ENCODE measurements at regions not wholly inside any gene's neighbourhood (a gene's known extent, or its start where the extent isn't known, plus 50 kb on each side); places are given as distances from the start of the nearest gene placed in this dataset.

DNA sequence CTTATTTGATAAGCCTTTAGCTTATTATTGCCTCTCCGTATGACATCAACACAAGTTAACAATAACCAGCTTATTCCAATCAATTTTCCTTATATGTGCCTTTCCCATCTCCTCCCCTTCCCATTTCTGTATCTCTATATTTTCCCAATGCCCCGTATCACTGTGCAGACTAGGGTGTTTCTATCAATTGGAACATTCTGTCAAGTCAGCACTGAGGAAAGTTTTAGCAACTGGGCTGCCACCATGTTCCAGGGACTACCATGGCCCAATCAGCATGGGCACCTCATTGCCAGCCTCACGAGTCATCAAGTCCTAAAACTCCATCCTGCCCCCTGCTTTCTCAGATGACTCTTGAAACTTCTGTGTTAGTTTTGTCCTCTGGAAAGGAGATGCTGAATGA, 973.1 kb upstream of the CNTN5 start:
- ChIA-PET SMC1A (ENCODE audit: uncharacterized antibody, unreplicated experiment) (no interaction called here), CTCF (no interaction called here), RAD21 (ENCODE audit: unreplicated experiment) (no interaction called here), POLR2A (no interaction called here)
- Histone ChIP-seq H3K9me3 (replicated peaks; ENCODE audit: control insufficient read depth, insufficient read depth, low read length) (no peaks in the 10 kb centered on the region), H3K27me3 (replicated peaks in 1 of 2; ENCODE audit: control insufficient read depth in 2 of 2, insufficient read depth in 2 of 2, low read length in 1 of 2) (no peaks in the 10 kb centered on the region), H3K4me2 (ENCODE audit: control insufficient read depth, insufficient read depth) (no peak overlapping the region), H3K4me3 (no peak overlapping the region), H3K9ac (ENCODE audit: control insufficient read depth, insufficient read depth, low read length) (no peak overlapping the region), H3K36me3 (ENCODE audit: control insufficient read depth in 2 of 2, insufficient read depth in 2 of 2, low read length in 1 of 2) (no peaks in the 10 kb centered on the region), H3K79me2 (ENCODE audit: control insufficient read depth, insufficient read depth, low read length) (no peaks in the 10 kb centered on the region), H3K27ac (ENCODE audit: control insufficient read depth, insufficient read depth) (no peak overlapping the region), H3K4me1 (ENCODE audit: control insufficient read depth, insufficient read depth, low read length) (no peaks in the 10 kb centered on the region), H4K20me1 (ENCODE audit: control insufficient read depth, insufficient read depth) (no peaks in the 10 kb centered on the region), H2AFZ (ENCODE audit: control insufficient read depth, low read depth, low read length) (no peak overlapping the region)
- no peak for DNase-seq (ENCODE audit: low read depth, low spot score)
- intact Hi-C loops (cut with micrococcal nuclease; ENCODE audit: unreplicated experiment) (no loop called here), in situ Hi-C loops (cut with MboI) (no loop called here)
- no TSS peak for BruUV-seq (replicated peaks)
- FAIRE-seq, result no peak
- ATAC-seq, result no peak
- 11% methylated on average over 3 of the region's 3 CpGs for WGBS (ENCODE audit: insufficient coverage, insufficient replicate concordance, low lambda C conversion rate, missing lambda C conversion rate)
- TF ChIP-seq MXI1 (IDR thresholded peaks at IDR 0.05; ENCODE audit: low read depth, low read length), result no peak
- no peak for TF ChIP-seq CEBPB (IDR thresholded peaks at IDR 0.05; ENCODE audit: borderline replicate concordance in 1 of 2, low read depth in 2 of 2, low read length in 2 of 2)
- no peak for TF ChIP-seq MEF2B (IDR thresholded peaks at IDR 0.05; ENCODE audit: partially characterized antibody, poor library complexity, severe bottlenecking)
- TF ChIP-seq USF1 (IDR thresholded peaks at IDR 0.05; ENCODE audit: borderline replicate concordance, extremely low read length, insufficient read depth, low read depth, low read length), result no peak
- TF ChIP-seq CREM (IDR thresholded peaks at IDR 0.05; ENCODE audit: low read depth), result no peak
- TF ChIP-seq RFX5 (IDR thresholded peaks at IDR 0.05; ENCODE audit: low read depth, low read length), result no peak
- TF ChIP-seq RB1 (IDR thresholded peaks at IDR 0.05; ENCODE audit: borderline replicate concordance), result no peak
- TF ChIP-seq SIX5 (IDR thresholded peaks at IDR 0.05; ENCODE audit: low read depth, low read length, severe bottlenecking), result no peak
- no peak for TF ChIP-seq GATAD2B (conservative IDR thresholded peaks at IDR 0.05; ENCODE audit: low read depth)
- TF ChIP-seq ZNF384 (IDR thresholded peaks at IDR 0.05; ENCODE audit: borderline replicate concordance, low read depth, low read length), result no peak
- no peak for TF ChIP-seq KAT2A (conservative IDR thresholded peaks at IDR 0.05; ENCODE audit: control insufficient read depth, low read depth, low read length)
- no peak for TF ChIP-seq LARP7 (IDR thresholded peaks at IDR 0.05)
- TF ChIP-seq ZNF687 (IDR thresholded peaks at IDR 0.05), result no peak
- no peak for TF ChIP-seq TARDBP (IDR thresholded peaks at IDR 0.05; ENCODE audit: borderline replicate concordance)
- TF ChIP-seq ELK1 (IDR thresholded peaks at IDR 0.05; ENCODE audit: low read depth, low read length), result no peak
- TF ChIP-seq EGR1 (IDR thresholded peaks at IDR 0.05; ENCODE audit: borderline replicate concordance in 1 of 2, low read depth in 2 of 2, low read length in 2 of 2), result no peak
- TF ChIP-seq ZZZ3 (IDR thresholded peaks at IDR 0.05; ENCODE audit: control insufficient read depth, insufficient read length, low read depth), result no peak
- no peak for TF ChIP-seq GABPA (IDR thresholded peaks at IDR 0.05; ENCODE audit: low read depth)
- TF ChIP-seq, protein P1, sequence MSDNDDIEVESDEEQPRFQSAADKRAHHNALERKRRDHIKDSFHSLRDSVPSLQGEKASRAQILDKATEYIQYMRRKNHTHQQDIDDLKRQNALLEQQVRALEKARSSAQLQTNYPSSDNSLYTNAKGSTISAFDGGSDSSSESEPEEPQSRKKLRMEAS (IDR thresholded peaks at IDR 0.05; ENCODE audit: low read depth, low read length), result no peak
- TF ChIP-seq SMAD5 (IDR thresholded peaks at IDR 0.05; ENCODE audit: low read depth), result no peak

Measured in GM12878 (cell line).